Stromal cell of bone marrow (primary cell): ENCODE measurements at regions not wholly inside any gene's neighbourhood (a gene's known extent, or its start where the extent isn't known, plus 50 kb on each side); places are given as distances from the start of the nearest gene placed in this dataset.

Experiments used
- DNase-seq: peaks from one replicate; pipeline ENCODE4 v3.0.0-alpha.2; 2012; ENCODE audit warnings: low read depth

- no peak for DNase-seq
These were observed 183.5 kb downstream of the CBLN2 start for GRCh38 chr18:72360634-72361033.

GRCh38 chr18:72342933-72343332, 201.2 kb downstream of the CBLN2 start:
- no peak for DNase-seq

- no peak for DNase-seq
These were observed 204.2 kb downstream of the CBLN2 start for GRCh38 chr18:72339976-72340375.

- DNase-seq = no peak
These were observed 207.4 kb downstream of the CBLN2 start for GRCh38 chr18:72336786-72337185.

GRCh38 chr18:72329533-72329932, 214.6 kb downstream of the CBLN2 start:
- no peak for DNase-seq

- no peak for DNase-seq
These were observed 218.8 kb downstream of the CBLN2 start for GRCh38 chr18:72325307-72325706.

GRCh38 chr18:72324677-72325076, 219.5 kb downstream of the CBLN2 start:
- no peak for DNase-seq

- no peak for DNase-seq
These were observed 227.6 kb downstream of the CBLN2 start for GRCh38 chr18:72316497-72316896.

- DNase-seq = no peak
These were observed 260.8 kb downstream of the CBLN2 start for GRCh38 chr18:72283148-72283925.

GRCh38 chr18:72273025-72273424, 271.1 kb downstream of the CBLN2 start:
- no peak for DNase-seq

GRCh38 chr18:72261590-72261989, 282.6 kb downstream of the CBLN2 start:
- no peak for DNase-seq

GRCh38 chr18:72246076-72246475, 298.1 kb downstream of the CBLN2 start:
- no peak for DNase-seq

- no peak for DNase-seq
These were observed 308.7 kb downstream of the CBLN2 start for GRCh38 chr18:72235422-72235821.

GRCh38 chr18:72233106-72233505, 311.0 kb downstream of the CBLN2 start:
- DNase-seq = no peak

GRCh38 chr18:72232644-72233043, 311.5 kb downstream of the CBLN2 start:
- DNase-seq = no peak

- DNase-seq = no peak
These were observed 318.2 kb downstream of the CBLN2 start for GRCh38 chr18:72225958-72226357.

GRCh38 chr18:72223733-72224132, 320.4 kb downstream of the CBLN2 start:
- no peak for DNase-seq

GRCh38 chr18:72208920-72209676, 335.0 kb downstream of the CBLN2 start:
- DNase-seq = no peak

GRCh38 chr18:72207280-72207679, 336.9 kb downstream of the CBLN2 start:
- DNase-seq = no peak

GRCh38 chr18:72206814-72207213, 337.3 kb downstream of the CBLN2 start:
- DNase-seq = no peak

GRCh38 chr18:72201032-72201431, 343.1 kb downstream of the CBLN2 start:
- no peak for DNase-seq

- DNase-seq = no peak
These were observed 346.6 kb downstream of the CBLN2 start for GRCh38 chr18:72197591-72197990.

GRCh38 chr18:72194072-72194471, 350.1 kb downstream of the CBLN2 start:
- no peak for DNase-seq

- DNase-seq = no peak
These were observed 356.2 kb downstream of the CBLN2 start for GRCh38 chr18:72187956-72188355.
